GM12891 (cell line): ENCODE measurements at regions not wholly inside any gene's neighbourhood (a gene's known extent, or its start where the extent isn't known, plus 50 kb on each side); places are given as distances from the start of the nearest gene placed in this dataset.

Source experiments
- POLR2A ChIP-seq: IDR thresholded peaks from 2 replicates; pipeline ENCODE4 v1.6.1; 2011; ENCODE audit warnings: low read depth, low read length, control low read depth
- POLR2AphosphoS5 ChIP-seq: IDR thresholded peaks from 2 replicates; pipeline ENCODE4 v1.6.1; 2011; ENCODE audit warnings: low read depth, low read length, control low read depth
- SPI1 ChIP-seq: IDR thresholded peaks from 2 replicates; pipeline ENCODE4 v1.6.1; 2011; ENCODE audit warnings: low read depth, low read length, control low read depth
- TAF1 ChIP-seq: IDR thresholded peaks from 2 replicates; pipeline ENCODE4 v1.6.1; 2011; ENCODE audit warnings: low read depth, low read length, control low read depth

- no peak for TF ChIP-seq TAF1
- no peak for TF ChIP-seq POLR2A
- no peak for TF ChIP-seq POLR2AphosphoS5
- TF ChIP-seq SPI1 = no peak
Measured at GRCh38 chrX:113892891-113893290, 691.0 kb upstream of the HTR2C start.
